GM23338 (cell line): ENCODE measurements at regions not wholly inside any gene's neighbourhood (a gene's known extent, or its start where the extent isn't known, plus 50 kb on each side); places are given as distances from the start of the nearest gene placed in this dataset.

Experiments used
- ATAC-seq: fragments of 200-7000 bp; cut with Tn5 transposase; 3 replicates; pipeline ENCODE4 v1.9.1; 2020
- DNase-seq: peaks from one replicate; pipeline ENCODE4 v3.0.0-alpha.2; 2015; ENCODE audit warnings: low spot score
- H2AFZ ChIP-seq: fragments of 200-600 bp; sonication (generic); 2 replicates; pipeline ENCODE4 v1.8.0; 2016; ENCODE audit warnings: antibody characterized with exemption, mild to moderate bottlenecking, moderate library complexity
- H3F3A ChIP-seq: fragments of 200-600 bp; sonication (generic); replicated peaks from 2 replicates; pipeline ENCODE4 v1.8.0; 2017; ENCODE audit warnings: antibody characterized with exemption, mixed run types, low read depth
- H3K27ac ChIP-seq: fragments of 200-600 bp; sonication (generic); 2 replicates; pipeline ENCODE4 v1.6.1; 2016; ENCODE audit warnings: low read depth
- H3K27me3 ChIP-seq: fragments of 200-600 bp; sonication (generic); 2 replicates; pipeline ENCODE4 v1.8.0; 2016; ENCODE audit warnings: mild to moderate bottlenecking, mixed run types, moderate library complexity; ENCODE audit not compliant: insufficient read depth
- H3K36me3 ChIP-seq: fragments of 200-600 bp; sonication (generic); 2 replicates; pipeline ENCODE4 v1.8.0; 2016; ENCODE audit warnings: mild to moderate bottlenecking; ENCODE audit not compliant: insufficient read depth
- H3K4me1 ChIP-seq: fragments of 200-600 bp; sonication (generic); 2 replicates; pipeline ENCODE4 v1.8.0; 2016; ENCODE audit warnings: mild to moderate bottlenecking, moderate library complexity; ENCODE audit not compliant: insufficient read depth
- H3K4me2 ChIP-seq: fragments of 200-600 bp; sonication (generic); 2 replicates; pipeline ENCODE4 v1.7.1; 2017; ENCODE audit warnings: mixed run types
- H3K4me3 ChIP-seq: fragments of 200-600 bp; sonication (generic); 2 replicates; pipeline ENCODE4 v1.6.1; 2016; ENCODE audit warnings: mixed run types
- H3K79me2 ChIP-seq: fragments of 200-600 bp; sonication (generic); replicated peaks from 2 replicates; pipeline ENCODE4 v1.8.0; 2017; ENCODE audit warnings: mild to moderate bottlenecking; ENCODE audit not compliant: insufficient read depth
- H3K9me2 ChIP-seq: fragments of 200-600 bp; sonication (generic); 2 replicates; pipeline ENCODE4 v1.8.0; 2017; ENCODE audit not compliant: insufficient read depth
- H4K20me1 ChIP-seq: fragments of 200-600 bp; sonication (generic); replicated peaks from 2 replicates; pipeline ENCODE4 v1.8.0; 2017; ENCODE audit warnings: mild to moderate bottlenecking; ENCODE audit not compliant: insufficient read depth
- H3K27ac Mint-ChIP-seq: 2 replicates; pipeline ENCODE4 v1.8.0; 2020; ENCODE audit warnings: inconsistent platforms, mild to moderate bottlenecking, moderate library complexity, mixed read lengths
- H3K27me3 Mint-ChIP-seq: 3 replicates; pipeline ENCODE4 v1.8.0; 2022; ENCODE audit warnings: low read depth, mild to moderate bottlenecking, moderate library complexity, mixed read lengths, inconsistent platforms; ENCODE audit not compliant: insufficient read depth, poor library complexity
- H3K36me3 Mint-ChIP-seq: 3 replicates; pipeline ENCODE4 v1.8.0; 2021; ENCODE audit warnings: low read depth, mild to moderate bottlenecking, inconsistent platforms, moderate library complexity, mixed read lengths
- H3K4me1 Mint-ChIP-seq: 3 replicates; pipeline ENCODE4 v1.8.0; 2020; ENCODE audit warnings: mild to moderate bottlenecking, inconsistent platforms, mixed read lengths
- H3K4me3 Mint-ChIP-seq: 3 replicates; pipeline ENCODE4 v1.8.0; 2021; ENCODE audit warnings: moderate library complexity, mild to moderate bottlenecking, inconsistent platforms, mixed read lengths
- H3K9me3 Mint-ChIP-seq: 3 replicates; pipeline ENCODE4 v1.8.0; 2020; ENCODE audit warnings: moderate library complexity, mild to moderate bottlenecking, inconsistent platforms, mixed read lengths
- CREB1 ChIP-seq: fragments of 250-450 bp; sonication (Bioruptor Pico); IDR thresholded peaks from 2 replicates; pipeline ENCODE4 v1.5.0; 2020; ENCODE audit warnings: low read depth, mild to moderate bottlenecking, moderate library complexity
- EZH2phosphoT487 ChIP-seq: fragments of 200-600 bp; sonication (generic); IDR thresholded peaks from one replicate; pipeline ENCODE4 v1.8.1; 2018; ENCODE audit warnings: antibody characterized with exemption; ENCODE audit not compliant: unreplicated experiment
- JUNB ChIP-seq: IDR thresholded peaks from one replicate; pipeline ENCODE4 v1.6.1; 2016; ENCODE audit warnings: antibody characterized with exemption; ENCODE audit not compliant: unreplicated experiment
- NANOG ChIP-seq: IDR thresholded peaks from 2 replicates; pipeline ENCODE4 v1.6.1; 2016; ENCODE audit warnings: antibody characterized with exemption, borderline replicate concordance
- POLR2AphosphoS5 ChIP-seq: IDR thresholded peaks from 2 replicates; pipeline ENCODE4 v1.6.1; 2016; ENCODE audit warnings: antibody characterized with exemption, low read depth
- REST ChIP-seq: IDR thresholded peaks from one replicate; pipeline ENCODE4 v1.6.1; 2018; ENCODE audit warnings: antibody characterized with exemption; ENCODE audit not compliant: unreplicated experiment
- ZNF462 ChIP-seq: fragments of 250-450 bp; sonication (Bioruptor Pico); IDR thresholded peaks from 2 replicates; pipeline ENCODE4 v1.5.0; 2020; ENCODE audit warnings: mild to moderate bottlenecking, moderate library complexity

GRCh38 chr10:78143576-78143975 is 109.9 kb downstream of the RPS24 start (continued):
- TF ChIP-seq ZNF462 (CRISPR knock-in tag) (no peak), NANOG (no peak), POLR2AphosphoS5 (no peak), CREB1 (no peak), REST (no peak), EZH2phosphoT487 (no peak)

GRCh38 chr10:78146200-78146599 is 112.5 kb downstream of the RPS24 start:
- Histone ChIP-seq H3K36me3 (no peaks in the 10 kb centered on the region), H3K4me3 (no peak overlapping the region), H3K27ac (no peak overlapping the region), H4K20me1 (no peaks in the 10 kb centered on the region), H3F3A (no peaks in the 10 kb centered on the region), H3K9me2 (peaks cover 12% of the 10 kb centered on the region; the same call in 1 of the 2 replicates), H3K4me1 (no peaks in the 10 kb centered on the region), H2AFZ (no peak overlapping the region), H3K79me2 (no peaks in the 10 kb centered on the region), H3K4me2 (no peak overlapping the region), H3K27me3 (no peaks in the 10 kb centered on the region)
- no peak for ATAC-seq
- H3K4me3 Mint-ChIP-seq: no peak overlapping the region
- DNase-seq: no peak
- no peak overlapping the region for H3K27ac Mint-ChIP-seq
- H3K27me3 Mint-ChIP-seq: peaks cover 3% of the 10 kb centered on the region
- H3K9me3 Mint-ChIP-seq: no peaks in the 10 kb centered on the region; the same call in 2 of the 3 replicates
- no peaks in the 10 kb centered on the region; the same call in 2 of the 3 replicates for H3K36me3 Mint-ChIP-seq
- no peaks in the 10 kb centered on the region; the same call in 2 of the 3 replicates for H3K4me1 Mint-ChIP-seq
- TF ChIP-seq JUNB (no peak), ZNF462 (CRISPR knock-in tag) (no peak)
